ENCODE measurements at regions not wholly inside any gene's neighbourhood (a gene's known extent, or its start where the extent isn't known, plus 50 kb on each side); places are given as distances from the start of the nearest gene placed in this dataset.

DNA sequence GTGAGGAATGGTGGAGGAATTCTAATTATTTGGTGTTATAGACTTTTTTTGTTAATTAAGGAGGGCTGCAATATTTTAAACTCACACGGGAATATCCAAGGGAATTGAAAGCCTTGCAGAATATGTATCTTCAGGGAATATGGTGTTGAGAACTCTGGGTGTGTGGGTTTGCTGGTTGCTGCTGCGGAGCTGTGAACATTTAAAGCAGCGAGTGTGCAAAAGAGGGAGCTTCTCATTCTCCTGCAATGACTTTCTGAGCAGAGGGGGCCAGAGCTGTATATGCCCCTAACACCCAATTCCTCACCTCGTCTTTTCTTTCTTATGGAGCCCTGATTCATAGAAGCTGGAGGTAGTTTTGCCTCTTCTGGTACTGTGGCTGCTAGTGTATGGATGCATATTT is 217.7 kb downstream of the HIPK3 start:
- ATAC-seq (ENCODE audit: low read depth) (no peak), DNase-seq (no peak)
- H3K27ac Mint-ChIP-seq = no peak overlapping the region
- no peaks in the 10 kb centered on the region for H3K9me3 Mint-ChIP-seq
- H3K4me1 Mint-ChIP-seq = no peaks in the 10 kb centered on the region
- POLR2A ChIA-PET = no interaction called here
- intact Hi-C loops (cut with micrococcal nuclease) = no loop called here
- H3K36me3 Mint-ChIP-seq (ENCODE audit: low read depth) = no peaks in the 10 kb centered on the region
- CTCF ChIA-PET = no interaction called here
- H3K4me3 Mint-ChIP-seq = no peak overlapping the region
- H3K27me3 Mint-ChIP-seq = peaks cover 9% of the 10 kb centered on the region
- TF ChIP-seq, protein P1, sequence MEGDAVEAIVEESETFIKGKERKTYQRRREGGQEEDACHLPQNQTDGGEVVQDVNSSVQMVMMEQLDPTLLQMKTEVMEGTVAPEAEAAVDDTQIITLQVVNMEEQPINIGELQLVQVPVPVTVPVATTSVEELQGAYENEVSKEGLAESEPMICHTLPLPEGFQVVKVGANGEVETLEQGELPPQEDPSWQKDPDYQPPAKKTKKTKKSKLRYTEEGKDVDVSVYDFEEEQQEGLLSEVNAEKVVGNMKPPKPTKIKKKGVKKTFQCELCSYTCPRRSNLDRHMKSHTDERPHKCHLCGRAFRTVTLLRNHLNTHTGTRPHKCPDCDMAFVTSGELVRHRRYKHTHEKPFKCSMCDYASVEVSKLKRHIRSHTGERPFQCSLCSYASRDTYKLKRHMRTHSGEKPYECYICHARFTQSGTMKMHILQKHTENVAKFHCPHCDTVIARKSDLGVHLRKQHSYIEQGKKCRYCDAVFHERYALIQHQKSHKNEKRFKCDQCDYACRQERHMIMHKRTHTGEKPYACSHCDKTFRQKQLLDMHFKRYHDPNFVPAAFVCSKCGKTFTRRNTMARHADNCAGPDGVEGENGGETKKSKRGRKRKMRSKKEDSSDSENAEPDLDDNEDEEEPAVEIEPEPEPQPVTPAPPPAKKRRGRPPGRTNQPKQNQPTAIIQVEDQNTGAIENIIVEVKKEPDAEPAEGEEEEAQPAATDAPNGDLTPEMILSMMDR (IDR thresholded peaks at IDR 0.05) = no peak

DNA sequence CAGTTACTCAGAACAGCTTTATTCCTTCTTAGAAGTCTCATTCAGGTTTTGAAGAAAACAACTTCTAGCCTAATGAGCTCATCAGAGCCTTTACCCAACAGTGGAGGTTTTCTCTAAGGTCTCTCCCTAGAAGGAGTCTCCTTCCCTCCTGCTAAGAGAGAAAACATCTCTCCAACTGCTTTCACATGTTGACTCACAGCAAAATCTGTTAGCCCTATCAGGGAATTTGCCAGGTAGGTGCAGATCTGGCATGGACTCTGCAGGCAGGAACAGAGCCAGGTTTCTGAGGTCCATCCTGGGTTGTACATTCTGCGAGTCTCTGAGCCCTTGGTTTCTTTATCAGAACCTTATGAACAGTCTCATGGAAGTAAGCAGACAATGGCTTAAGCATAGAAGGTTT is 214.4 kb downstream of the HIPK3 start:
- TF ChIP-seq, protein P1 (IDR thresholded peaks at IDR 0.05) = no peak
- POLR2A ChIA-PET = no interaction called here
- Mint-ChIP-seq H3K9me3 (no peaks in the 10 kb centered on the region), H3K27me3 (peaks cover 9% of the 10 kb centered on the region), H3K36me3 (ENCODE audit: low read depth) (no peaks in the 10 kb centered on the region), H3K4me1 (no peaks in the 10 kb centered on the region), H3K4me3 (no peak overlapping the region), H3K27ac (no peak overlapping the region)
- DNase-seq (no peak), ATAC-seq (ENCODE audit: low read depth) (no peak)
- CTCF ChIA-PET = no interaction called here
- intact Hi-C loops (cut with micrococcal nuclease) = no loop called here

DNA sequence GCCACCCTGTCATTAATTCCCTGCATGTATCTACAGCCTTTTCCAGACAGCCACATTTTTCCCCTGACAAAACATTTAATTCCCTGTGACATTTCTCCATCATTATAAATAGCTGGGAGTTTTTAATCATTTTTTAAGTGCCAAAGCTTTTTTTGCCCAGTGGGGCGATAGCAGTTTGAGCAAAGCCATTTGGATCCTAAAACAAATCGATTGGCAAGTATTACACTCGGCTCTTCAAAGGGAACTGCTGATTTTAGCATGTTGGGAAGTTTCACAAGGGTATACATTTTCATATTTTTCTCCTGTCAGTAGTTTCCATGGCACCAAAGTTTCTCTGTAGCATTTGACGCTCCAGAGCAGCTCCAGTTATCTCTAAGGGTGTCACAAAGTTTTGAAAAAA is 210.8 kb downstream of the HIPK3 start:
- Mint-ChIP-seq H3K4me3 (no peak overlapping the region), H3K9me3 (no peaks in the 10 kb centered on the region), H3K4me1 (no peaks in the 10 kb centered on the region), H3K27me3 (peaks cover 13% of the 10 kb centered on the region), H3K36me3 (ENCODE audit: low read depth) (no peaks in the 10 kb centered on the region), H3K27ac (no peak overlapping the region)
- intact Hi-C loops (cut with micrococcal nuclease) = no loop called here
- CTCF ChIA-PET = no interaction called here
- TF ChIP-seq, protein P1 (IDR thresholded peaks at IDR 0.05) = no peak
- ATAC-seq (ENCODE audit: low read depth) (no peak), DNase-seq (no peak)
- POLR2A ChIA-PET = no interaction called here

DNA sequence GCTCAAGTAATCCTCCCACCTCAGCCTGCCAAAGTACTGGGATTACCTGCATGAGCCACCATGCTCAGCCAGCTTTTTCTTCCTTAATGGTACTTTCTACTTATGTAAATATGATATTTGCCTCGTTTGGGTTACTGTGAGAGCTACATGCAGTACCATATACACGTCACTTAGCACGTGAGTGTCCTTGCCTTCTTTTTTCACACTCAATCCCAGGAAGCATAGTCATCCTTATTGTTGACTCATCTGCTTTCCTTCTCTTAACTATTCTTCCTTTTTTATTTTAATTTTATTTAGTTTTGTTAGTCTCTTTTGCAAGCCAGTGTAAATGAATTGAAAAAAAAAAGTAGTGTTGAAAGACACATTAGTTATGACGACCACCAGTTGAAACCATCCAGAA is 205.9 kb downstream of the HIPK3 start:
- intact Hi-C loops (cut with micrococcal nuclease) = no loop called here
- no peaks in the 10 kb centered on the region for H3K4me1 Mint-ChIP-seq
- DNase-seq = no peak
- ChIA-PET CTCF (interaction anchor here (1.2 kb wide), 1 partner anchor 16 kb away, joined by 3 read pairs; no protein-coding TSS in a partner anchor), POLR2A (no interaction called here)
- no peak for ATAC-seq (ENCODE audit: low read depth)
- no peak overlapping the region for H3K4me3 Mint-ChIP-seq
- H3K27me3 Mint-ChIP-seq = peaks cover 13% of the 10 kb centered on the region
- no peak overlapping the region for H3K27ac Mint-ChIP-seq
- H3K9me3 Mint-ChIP-seq = no peaks in the 10 kb centered on the region
- TF ChIP-seq, protein P1 (IDR thresholded peaks at IDR 0.05) = no peak
- H3K36me3 Mint-ChIP-seq (ENCODE audit: low read depth) = no peaks in the 10 kb centered on the region

DNA sequence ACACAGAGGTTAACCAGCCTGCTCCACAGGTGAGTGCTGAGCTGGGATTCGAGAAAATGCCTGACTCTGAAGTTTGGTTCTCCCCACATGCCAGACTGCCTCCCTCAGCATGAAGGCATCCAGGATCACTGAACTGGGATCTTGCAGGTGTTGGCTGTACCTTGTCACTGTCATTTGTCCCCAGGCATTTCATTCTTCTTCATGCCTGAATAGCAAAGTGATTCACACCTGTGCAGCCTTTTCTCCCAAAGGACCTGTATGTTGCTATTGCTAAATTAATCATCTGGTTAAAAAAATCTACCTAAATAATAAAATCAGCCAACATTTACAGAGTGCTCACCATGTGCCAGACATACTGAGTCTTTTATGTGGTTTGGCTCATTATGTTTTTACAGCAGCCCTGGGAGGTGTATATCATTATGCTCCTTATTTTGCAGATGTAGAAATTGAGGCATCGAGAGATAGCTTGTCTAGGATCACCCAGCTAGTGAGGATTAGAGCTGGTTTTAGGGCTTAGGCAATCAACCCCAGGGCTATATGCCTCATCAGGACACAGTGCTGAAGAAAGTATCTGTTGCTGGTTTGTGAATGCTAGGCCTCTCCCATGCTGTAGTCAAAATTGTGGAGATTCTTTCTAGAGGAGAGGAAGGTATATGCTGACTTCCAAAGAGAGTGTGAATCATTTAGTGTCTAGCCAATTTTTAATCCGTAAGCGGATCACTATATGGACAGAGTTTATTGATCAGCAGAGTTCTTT is 204.4 kb downstream of the HIPK3 start:
- CTCF ChIA-PET = interaction anchor here (1.2 kb wide), 1 partner anchor 18 kb away, joined by 3 read pairs; no protein-coding TSS in a partner anchor
- Mint-ChIP-seq H3K4me1 (no peaks in the 10 kb centered on the region), H3K36me3 (ENCODE audit: low read depth) (no peaks in the 10 kb centered on the region), H3K4me3 (no peak overlapping the region), H3K27ac (no peak overlapping the region), H3K9me3 (no peaks in the 10 kb centered on the region), H3K27me3 (peaks cover 13% of the 10 kb centered on the region)
- TF ChIP-seq, protein P1 (IDR thresholded peaks at IDR 0.05) = no peak
- no peak for ATAC-seq (ENCODE audit: low read depth)
- intact Hi-C loops (cut with micrococcal nuclease) = no loop called here
- DNase-seq = no peak
- POLR2A ChIA-PET = no interaction called here

Measured in activated B cell treated with CpG ODN at 0.5 μM for 24 hours (primary cell).